ENCODE measurements at regions not wholly inside any gene's neighbourhood (a gene's known extent, or its start where the extent isn't known, plus 50 kb on each side); places are given as distances from the start of the nearest gene placed in this dataset.

DNA sequence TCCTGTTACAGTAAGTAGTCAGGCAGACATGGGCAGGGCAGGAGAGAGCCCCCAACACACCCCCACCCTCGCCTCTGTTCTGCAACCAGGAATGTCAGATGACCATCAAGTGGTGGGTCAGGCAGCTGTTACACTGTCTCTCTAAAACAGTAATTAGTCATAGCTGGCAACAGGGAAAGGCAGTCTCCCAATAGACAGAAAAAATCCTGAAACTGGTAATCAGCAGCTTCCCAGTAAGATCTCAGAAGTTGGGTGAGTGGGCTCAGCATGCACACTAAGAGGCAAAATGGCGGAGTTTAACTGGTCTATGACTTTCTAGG lies 90.2 kb downstream of the C5orf15 start:
- in situ Hi-C loops (cut with MboI) (no loop called here), intact Hi-C loops (cut with micrococcal nuclease; ENCODE audit: unreplicated experiment) (no loop called here)
- BruUV-seq (replicated peaks): no TSS peak
- Histone ChIP-seq H3K9me3 (replicated peaks; ENCODE audit: control insufficient read depth, insufficient read depth, low read length) (no peaks in the 10 kb centered on the region; the same call in 2 of the 3 replicates), H2AFZ (ENCODE audit: control insufficient read depth, low read depth, low read length) (no peak overlapping the region), H3K4me1 (ENCODE audit: control insufficient read depth, insufficient read depth, low read length) (no peaks in the 10 kb centered on the region), H3K79me2 (ENCODE audit: control insufficient read depth, insufficient read depth, low read length) (no peaks in the 10 kb centered on the region), H3K36me3 (ENCODE audit: control insufficient read depth in 2 of 2, insufficient read depth in 2 of 2, low read length in 1 of 2) (no peaks in the 10 kb centered on the region), H3K27me3 (replicated peaks in 1 of 2; ENCODE audit: control insufficient read depth in 2 of 2, insufficient read depth in 2 of 2, low read length in 1 of 2) (peaks cover 0 to 2% of the 10 kb centered on the region in 2 experiments; a peak in 1 of 4 replicates), H3K4me3 (no peak overlapping the region), H3K9ac (ENCODE audit: control insufficient read depth, insufficient read depth, low read length) (no peak overlapping the region), H4K20me1 (ENCODE audit: control insufficient read depth, insufficient read depth) (no peaks in the 10 kb centered on the region), H3K27ac (ENCODE audit: control insufficient read depth, insufficient read depth) (no peak overlapping the region), H3K4me2 (ENCODE audit: control insufficient read depth, insufficient read depth) (no peak overlapping the region)
- ChIA-PET CTCF (interaction anchor here (0.8 to 7.1 kb wide), 2 partner anchors 8 to 66 kb away, joined by 3 to 41 read pairs; no protein-coding TSS in a partner anchor), POLR2A (interaction anchor here (0.5 kb wide), 1 partner anchor 1046 kb away, joined by 3 read pairs; no protein-coding TSS in a partner anchor), RAD21 (ENCODE audit: unreplicated experiment) (interaction anchor here (2.2 to 4.2 kb wide), 2 partner anchors 8 to 92 kb away, joined by 7 to 19 read pairs; no protein-coding TSS in a partner anchor), SMC1A (ENCODE audit: uncharacterized antibody, unreplicated experiment) (interaction anchor here (1.1 to 1.4 kb wide), 2 partner anchors 10 to 26 kb away, joined by 3 to 5 read pairs; no protein-coding TSS in a partner anchor)
- FAIRE-seq (no peak), ATAC-seq (no peak), DNase-seq (ENCODE audit: low read depth, low spot score) (no peak)
- TF ChIP-seq SMC3 (IDR thresholded peaks at IDR 0.05; ENCODE audit: borderline replicate concordance, low read length) (no peak), FOXK2 (IDR thresholded peaks at IDR 0.05) (no peak), CBFB (IDR thresholded peaks at IDR 0.05; ENCODE audit: low read depth) (no peak), SMAD1 (IDR thresholded peaks at IDR 0.05; ENCODE audit: low read depth, partially characterized antibody) (no peak), TCF3 (IDR thresholded peaks at IDR 0.05; ENCODE audit: borderline replicate concordance, insufficient read depth, low read depth, low read length) (no peak), FOXM1 (IDR thresholded peaks at IDR 0.05; ENCODE audit: low read depth, low read length) (no peak), ZNF592 (IDR thresholded peaks at IDR 0.05) (no peak)
- 0% methylated on average over 2 of the region's 2 CpGs for WGBS (ENCODE audit: insufficient coverage, insufficient replicate concordance, low lambda C conversion rate, missing lambda C conversion rate)
